A549 (cell line): ENCODE measurements at regions not wholly inside any gene's neighbourhood (a gene's known extent, or its start where the extent isn't known, plus 50 kb on each side); places are given as distances from the start of the nearest gene placed in this dataset.

Experiments used
- ATAC-seq, 2 experiments: fragments of 200-7000 bp in 1 of 2; fragments of >200 bp in 1 of 2; cut with Nextera tagmentation in 1 of 2; cut with Tn5 transposase in 1 of 2; 3 replicates each; pipeline versions ENCODE4 v1.8.0 to v1.9.1; 2018 to 2020; ENCODE audit warnings: mild to moderate bottlenecking in 1 of 2, moderate library complexity in 1 of 2
- CTCF ChIA-PET: fragments of 300-600 bp; sonication (Branson Sonifier 250); formaldehyde crosslinking; extraction: SDS; loops from one replicate; lab custom pipeline; 2021; ENCODE audit warnings: antibody characterized with exemption, inconsistent platforms; lab: Yijun Ruan, JAX
- POLR2A ChIA-PET: fragments of 350-600 bp; formaldehyde crosslinking; extraction: SDS; loops from one replicate; lab custom pipeline; 2021; ENCODE audit warnings: antibody characterized with exemption, inconsistent platforms; lab: Yijun Ruan, JAX
- DNase-seq, 2 experiments: peaks; one replicate each; pipeline versions ENCODE4 v3.0.0 to v3.0.0-alpha.2; 2011 to 2016; ENCODE audit warnings: low read depth in 1 of 2, low spot score in 1 of 2
- FAIRE-seq: peaks from 2 replicates; lab custom pipeline; 2011; peaks lifted over from hg19 to GRCh38; lab: Jason Lieb, UNC
- H3K27ac ChIP-seq, 2 experiments: fragments of >200 bp; sonication (Bioruptor Twin); formaldehyde crosslinking; 3 replicates each; pipeline ENCODE4 v1.5.1; 2016 to 2017
- H3K4me1 ChIP-seq: fragments of >200 bp; sonication (Bioruptor Twin); formaldehyde crosslinking; 3 replicates; pipeline ENCODE4 v1.6.1; 2016
- H3K4me2 ChIP-seq: fragments of >200 bp; sonication (Bioruptor Twin); formaldehyde crosslinking; 3 replicates; pipeline ENCODE4 v1.6.1; 2016
- H3K4me3 ChIP-seq: fragments of >200 bp; sonication (Bioruptor Twin); formaldehyde crosslinking; 3 replicates; pipeline ENCODE4 v1.5.1; 2016
- H3K9me3 ChIP-seq: fragments of >200 bp; sonication (Bioruptor Twin); formaldehyde crosslinking; 3 replicates; pipeline ENCODE4 v1.6.1; 2016
- BCL3 ChIP-seq: fragments of >200 bp; sonication (Bioruptor Twin); formaldehyde crosslinking; IDR thresholded peaks from 3 replicates; pipeline ENCODE4 v1.6.1; 2016
- CBX2 ChIP-seq: fragments of 200-600 bp; sonication (generic); IDR thresholded peaks from 2 replicates; pipeline ENCODE4 v1.6.1; 2016; ENCODE audit warnings: low read depth, mild to moderate bottlenecking, borderline replicate concordance
- CHD2 ChIP-seq: fragments of 150-350 bp; IDR thresholded peaks from 2 replicates; pipeline ENCODE4 v1.6.1; 2014; ENCODE audit warnings: low read length; ENCODE audit not compliant: partially characterized antibody
- CHD4 ChIP-seq: fragments of 200-600 bp; sonication (generic); IDR thresholded peaks from 2 replicates; pipeline ENCODE4 v1.6.1; 2016; ENCODE audit warnings: antibody characterized with exemption, mild to moderate bottlenecking, borderline replicate concordance
- EHF ChIP-seq: fragments of 250-450 bp; sonication (Bioruptor Pico); IDR thresholded peaks from 2 replicates; pipeline ENCODE4 v1.5.0; 2020; ENCODE audit warnings: mild to moderate bottlenecking
- HDAC2 ChIP-seq: fragments of 200-600 bp; sonication (generic); IDR thresholded peaks from 2 replicates; pipeline ENCODE4 v1.6.1; 2016
- HEYL ChIP-seq: fragments of 250-450 bp; sonication (Bioruptor Pico); IDR thresholded peaks from 2 replicates; pipeline ENCODE4 v1.8.0; 2021; ENCODE audit warnings: mild to moderate bottlenecking, moderate library complexity
- HOXA7 ChIP-seq: fragments of 250-450 bp; sonication (Bioruptor Pico); IDR thresholded peaks from 2 replicates; pipeline ENCODE4 v1.5.0; 2020; ENCODE audit warnings: mild to moderate bottlenecking, moderate library complexity
- HOXB5 ChIP-seq: fragments of 250-450 bp; sonication (Bioruptor Pico); IDR thresholded peaks from 2 replicates; pipeline ENCODE4 v1.5.0; 2020; ENCODE audit warnings: mild to moderate bottlenecking, moderate library complexity
- JUN ChIP-seq, 2 experiments: fragments of >200 bp; sonication (Bioruptor Twin); formaldehyde crosslinking; IDR thresholded peaks; 2 replicates in 1 of 2; 3 replicates in 1 of 2; pipeline ENCODE4 v1.6.1; 2016 to 2017
- JUNB ChIP-seq: fragments of >200 bp; sonication (Bioruptor Twin); formaldehyde crosslinking; IDR thresholded peaks from 2 replicates; pipeline ENCODE4 v1.6.1; 2016
- KDM1A ChIP-seq: fragments of 200-600 bp; sonication (generic); IDR thresholded peaks from 2 replicates; pipeline ENCODE4 v1.6.1; 2016; ENCODE audit warnings: low read depth, mild to moderate bottlenecking
- MAX ChIP-seq: IDR thresholded peaks from 2 replicates; pipeline ENCODE4 v1.6.1; 2012
- NR3C1 ChIP-seq: fragments of >200 bp; sonication (Bioruptor Twin); formaldehyde crosslinking; IDR thresholded peaks from 3 replicates; pipeline ENCODE4 v1.6.1; 2017
- PBX3 ChIP-seq: IDR thresholded peaks from 2 replicates; pipeline ENCODE4 v1.6.1; 2012
- PHF8 ChIP-seq: fragments of 200-600 bp; sonication (generic); IDR thresholded peaks from 2 replicates; pipeline ENCODE4 v1.6.1; 2016; ENCODE audit warnings: low read depth, mild to moderate bottlenecking, antibody characterized with exemption, moderate library complexity, borderline replicate concordance
- POLR2AphosphoS2 ChIP-seq: conservative IDR thresholded peaks from 2 replicates; pipeline ENCODE4 v1.6.1; 2012; ENCODE audit warnings: low read length, improper control_type of control experiment, inconsistent platforms
- RARB ChIP-seq: fragments of 250-450 bp; sonication (Bioruptor Pico); IDR thresholded peaks from 2 replicates; pipeline ENCODE4 v1.8.0; 2021; ENCODE audit warnings: mild to moderate bottlenecking, moderate library complexity
- RCOR1 ChIP-seq: fragments of 150-350 bp; IDR thresholded peaks from 2 replicates; pipeline ENCODE4 v1.6.1; 2014; ENCODE audit warnings: antibody characterized with exemption, low read length, low read depth
- RNF2 ChIP-seq: fragments of 200-600 bp; sonication (generic); IDR thresholded peaks from 2 replicates; pipeline ENCODE4 v1.6.1; 2016; ENCODE audit warnings: low read depth, mild to moderate bottlenecking, antibody characterized with exemption, moderate library complexity, borderline replicate concordance
- SMC3 ChIP-seq: fragments of >200 bp; sonication (Bioruptor Twin); formaldehyde crosslinking; IDR thresholded peaks from 3 replicates; pipeline ENCODE4 v1.6.1; 2018; ENCODE audit warnings: inconsistent platforms
- SREBF2 ChIP-seq: fragments of 450-650 bp; IDR thresholded peaks from 2 replicates; pipeline ENCODE4 v1.6.1; 2014; ENCODE audit warnings: mild to moderate bottlenecking, moderate library complexity
- TP53 ChIP-seq: fragments of 250-450 bp; sonication (Bioruptor Pico); IDR thresholded peaks from 2 replicates; pipeline ENCODE4 v1.5.0; 2021; ENCODE audit warnings: mild to moderate bottlenecking, moderate library complexity
- ZFP36 ChIP-seq: fragments of 450-650 bp; IDR thresholded peaks from 2 replicates; pipeline ENCODE4 v1.6.1; 2014; ENCODE audit warnings: borderline replicate concordance; ENCODE audit not compliant: partially characterized antibody
- ZNF302 ChIP-seq: fragments of 250-450 bp; sonication (Bioruptor Pico); IDR thresholded peaks from 2 replicates; pipeline ENCODE4 v1.9.0; 2021; ENCODE audit warnings: inconsistent platforms, mild to moderate bottlenecking, moderate library complexity
- ZSCAN20 ChIP-seq: fragments of 250-450 bp; sonication (Bioruptor Pico); IDR thresholded peaks from 2 replicates; pipeline ENCODE4 v1.8.0; 2022; ENCODE audit warnings: mild to moderate bottlenecking, moderate library complexity
- WGBS: methylation state at CpG from one replicate; pipeline ENCODE4 v1.1.6; 2017; ENCODE audit errors: missing lambda C conversion rate; 5-methylcytosine and 5-hydroxymethylcytosine counted together
- TF ChIP-seq, protein P1 (sequence below): fragments of >200 bp; sonication (Bioruptor Twin); formaldehyde crosslinking; IDR thresholded peaks from 2 replicates; pipeline ENCODE4 v1.6.1; 2016
- TF ChIP-seq, protein P2 (sequence below): fragments of 250-450 bp; sonication (Bioruptor Pico); IDR thresholded peaks from 2 replicates; pipeline ENCODE4 v1.5.0; 2020; ENCODE audit warnings: low read depth, mild to moderate bottlenecking, moderate library complexity

DNA sequence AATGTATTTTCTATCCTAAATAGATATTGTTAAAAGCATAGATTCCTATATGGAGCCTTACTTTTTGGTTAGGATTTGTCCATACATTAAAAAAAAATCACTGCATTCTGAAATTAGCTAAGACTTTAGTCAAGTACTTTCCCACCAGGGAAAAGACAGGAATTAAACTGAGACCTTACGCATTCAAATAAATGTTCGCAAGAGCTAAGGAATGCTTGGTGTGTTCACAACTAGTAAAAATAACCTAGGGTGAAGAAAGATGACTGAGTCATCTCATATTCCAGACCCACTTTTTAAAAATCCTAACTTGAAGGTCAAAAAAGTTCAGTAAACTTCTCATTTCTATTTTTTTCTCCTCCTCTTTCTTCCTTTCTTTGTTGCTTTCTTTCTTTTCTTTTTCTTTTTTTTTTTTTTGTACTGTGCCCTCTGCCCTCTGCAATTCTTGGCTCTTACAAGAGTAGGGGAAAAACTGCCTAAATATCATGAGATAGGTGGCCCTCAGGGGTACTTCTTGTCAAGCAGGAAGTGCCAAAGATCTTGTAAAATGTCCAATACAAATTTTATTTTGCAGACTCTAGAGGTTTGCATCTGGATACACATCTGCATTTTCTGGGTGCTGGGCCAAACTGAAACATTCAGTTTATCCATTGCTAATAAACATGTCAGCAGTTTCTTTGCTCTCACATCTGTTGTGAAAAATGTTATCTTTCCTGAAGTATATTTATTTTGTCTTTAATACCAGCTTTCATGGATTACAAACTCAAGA is 121.4 kb upstream of the GORAB start:
- WGBS: 67% methylated on average over 2 of the region's 2 CpGs
- no peak overlapping the region for H3K4me3 ChIP-seq
- no peak overlapping the region for H3K27ac ChIP-seq
- POLR2A ChIA-PET: no interaction called here
- ATAC-seq (no peak), DNase-seq (no peak), FAIRE-seq (no peak)
- no peak overlapping the region for H3K4me2 ChIP-seq
- no peaks in the 10 kb centered on the region for H3K4me1 ChIP-seq
- TF ChIP-seq TP53 (CRISPR knock-in tag) (no peak), CHD4 (no peak), HDAC2 (no peak), HOXB5 (CRISPR knock-in tag) (no peak), PHF8 (no peak), ZSCAN20 (CRISPR knock-in tag) (no peak), ZNF302 (CRISPR knock-in tag) (no peak), MAX (no peak), HOXA7 (no peak), HEYL (CRISPR knock-in tag) (no peak), CBX2 (no peak), POLR2AphosphoS2 (no peak), JUNB (no peak)
- TF ChIP-seq, protein P1, sequence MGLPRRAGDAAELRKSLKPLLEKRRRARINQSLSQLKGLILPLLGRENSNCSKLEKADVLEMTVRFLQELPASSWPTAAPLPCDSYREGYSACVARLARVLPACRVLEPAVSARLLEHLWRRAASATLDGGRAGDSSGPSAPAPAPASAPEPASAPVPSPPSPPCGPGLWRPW: no peak
- H3K9me3 ChIP-seq: no peaks in the 10 kb centered on the region
- CTCF ChIA-PET: no interaction called here

DNA sequence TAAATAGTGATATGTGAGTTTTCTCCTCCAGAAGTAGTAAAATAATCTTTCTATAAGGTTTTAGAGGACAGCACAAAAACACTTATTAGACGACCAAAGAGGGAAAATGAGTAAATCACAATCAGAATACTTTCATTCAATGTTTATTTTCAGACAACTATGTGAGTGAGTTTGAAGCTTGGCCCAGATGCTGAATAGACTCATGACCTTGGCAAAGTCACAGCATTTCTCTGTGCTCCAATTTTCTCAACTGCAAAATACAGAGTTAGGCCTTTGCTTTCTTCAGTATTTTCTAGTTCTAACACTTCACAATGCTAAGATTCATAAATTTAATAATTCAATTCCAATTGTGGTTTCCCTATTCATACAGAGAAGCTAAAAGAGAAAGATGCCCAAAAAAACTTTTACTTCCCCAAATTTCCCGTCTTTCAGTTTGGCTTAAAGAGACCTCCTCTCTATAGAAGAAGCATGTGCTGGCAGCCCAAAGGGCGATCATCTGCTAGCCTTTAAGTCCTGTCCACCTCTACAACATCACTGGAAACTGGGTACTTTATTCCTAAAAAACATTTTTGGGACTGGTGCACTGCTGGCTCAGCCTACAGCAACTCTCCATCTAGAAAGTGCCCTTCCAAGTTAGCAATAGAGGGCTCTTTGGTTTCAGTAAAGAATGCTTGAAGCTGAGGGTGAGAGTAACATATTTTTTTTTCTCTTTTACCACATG is 116.8 kb upstream of the GORAB start:
- no peak overlapping the region for H3K4me2 ChIP-seq
- no peak overlapping the region for H3K4me3 ChIP-seq
- H3K9me3 ChIP-seq: no peaks in the 10 kb centered on the region
- CTCF ChIA-PET: no interaction called here
- 8% methylated on average over 3 of the region's 3 CpGs for WGBS
- TF ChIP-seq EHF (CRISPR knock-in tag) (no peak), RARB (CRISPR knock-in tag) (no peak), RCOR1 (no peak), HOXA7 (no peak), SREBF2 (no peak), PBX3 (no peak), TP53 (CRISPR knock-in tag) (no peak), JUN (IDR thresholded peaks at IDR 0.05) (no peak), SMC3 (no peak)
- no peaks in the 10 kb centered on the region for H3K4me1 ChIP-seq
- POLR2A ChIA-PET: no interaction called here
- H3K27ac ChIP-seq: no peak overlapping the region
- DNase-seq (no peak), ATAC-seq (no peak), FAIRE-seq (no peak)

GRCh38 chr1:170415710-170416372 is 116.1 kb upstream of the GORAB start:
- H3K4me2 ChIP-seq: no peak overlapping the region
- no peak for FAIRE-seq
- 1% methylated on average over 4 of the region's 4 CpGs for WGBS
- H3K9me3 ChIP-seq: no peaks in the 10 kb centered on the region
- no peak overlapping the region for H3K27ac ChIP-seq
- H3K4me3 ChIP-seq: no peak overlapping the region
- no peaks in the 10 kb centered on the region for H3K4me1 ChIP-seq
- no peak for DNase-seq
- CTCF ChIA-PET: no interaction called here
- TF ChIP-seq RNF2 (no peak), POLR2AphosphoS2 (no peak), NR3C1 (no peak), SREBF2 (no peak), KDM1A (no peak), CHD2 (no peak), RARB (CRISPR knock-in tag) (no peak), ZNF302 (CRISPR knock-in tag) (no peak), BCL3 (no peak), ZFP36 (no peak), HEYL (CRISPR knock-in tag) (no peak), CBX2 (no peak)
- TF ChIP-seq, protein P2, sequence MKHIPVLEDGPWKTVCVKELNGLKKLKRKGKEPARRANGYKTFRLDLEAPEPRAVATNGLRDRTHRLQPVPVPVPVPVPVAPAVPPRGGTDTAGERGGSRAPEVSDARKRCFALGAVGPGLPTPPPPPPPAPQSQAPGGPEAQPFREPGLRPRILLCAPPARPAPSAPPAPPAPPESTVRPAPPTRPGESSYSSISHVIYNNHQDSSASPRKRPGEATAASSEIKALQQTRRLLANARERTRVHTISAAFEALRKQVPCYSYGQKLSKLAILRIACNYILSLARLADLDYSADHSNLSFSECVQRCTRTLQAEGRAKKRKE (CRISPR knock-in tag): no peak
- TF ChIP-seq, protein P1: no peak
- no peak for ATAC-seq
- POLR2A ChIA-PET: no interaction called here
